ENCODE measurements at regions not wholly inside any gene's neighbourhood (a gene's known extent, or its start where the extent isn't known, plus 50 kb on each side); places are given as distances from the start of the nearest gene placed in this dataset.

GRCh38 chr2:62374301-62375112, 131.5 kb downstream of the TMEM17 start:
- TF ChIP-seq REST (IDR thresholded peaks at IDR 0.05; ENCODE audit: low read depth), result no peak
- TF ChIP-seq ZBTB33 (IDR thresholded peaks at IDR 0.05; ENCODE audit: extremely low read depth, insufficient replicate concordance, low read length), result no peak
- no peak for TF ChIP-seq POLR2A (IDR thresholded peaks at IDR 0.05; ENCODE audit: borderline replicate concordance, extremely low read depth, insufficient read depth, insufficient read length)
- TF ChIP-seq SIN3A (IDR thresholded peaks at IDR 0.05; ENCODE audit: low read depth), result no peak
- TF ChIP-seq CTCF (IDR thresholded peaks at IDR 0.05 in 2 of 3, conservative IDR thresholded peaks at IDR 0.05 in 1 of 3; ENCODE audit: borderline replicate concordance in 1 of 3, insufficient read depth in 1 of 3, low read depth in 2 of 3, low read length in 2 of 3), result no peak
- no peak for TF ChIP-seq ZFX (IDR thresholded peaks at IDR 0.05)
- TF ChIP-seq POLR2AphosphoS5 (IDR thresholded peaks at IDR 0.05; ENCODE audit: low read depth, low read length), result no peak
- TF ChIP-seq YY1 (IDR thresholded peaks at IDR 0.05; ENCODE audit: extremely low read depth, insufficient replicate concordance, low read depth, low read length), result no peak
- no peak for TF ChIP-seq ATF3 (IDR thresholded peaks at IDR 0.05)
- no peak for TF ChIP-seq RAD21 (IDR thresholded peaks at IDR 0.05; ENCODE audit: low read depth)

All from HCT116 (cell line).